SU-DHL-6 (cell line): ENCODE measurements at regions not wholly inside any gene's neighbourhood (a gene's known extent, or its start where the extent isn't known, plus 50 kb on each side); places are given as distances from the start of the nearest gene placed in this dataset.

ENCODE experiments used
- H2AFZ ChIP-seq: fragments of 200-600 bp; sonication (generic); 2 replicates; pipeline ENCODE4 v1.6.1; 2014; ENCODE audit warnings: low read depth, mild to moderate bottlenecking, moderate library complexity, mixed read lengths, antibody characterized with exemption, low read length; ENCODE audit not compliant: severe bottlenecking
- H3F3A ChIP-seq: fragments of 200-600 bp; shearing (Covaris generic); 2 replicates; pipeline ENCODE4 v1.6.0; 2016; ENCODE audit warnings: antibody characterized with exemption, mild to moderate bottlenecking; ENCODE audit not compliant: insufficient read depth
- H3K27ac ChIP-seq: fragments of 200-600 bp; sonication (generic); 2 replicates; pipeline ENCODE4 v1.5.1; 2016; ENCODE audit warnings: low read depth, mild to moderate bottlenecking, low read length, moderate library complexity, mixed read lengths
- H3K27me3 ChIP-seq: fragments of 200-600 bp; sonication (generic), shearing (Covaris generic); 2 replicates; pipeline ENCODE4 v1.6.0; 2014; ENCODE audit warnings: mild to moderate bottlenecking, low read length
- H3K36me3 ChIP-seq: fragments of 200-600 bp; sonication (generic); 2 replicates; pipeline ENCODE4 v1.6.1; 2014; ENCODE audit warnings: mild to moderate bottlenecking, low read length, mixed read lengths
- H3K4me2 ChIP-seq: fragments of 300-600, 200-600 bp; shearing (Covaris generic), sonication (generic); 2 replicates; pipeline ENCODE4 v1.6.0; 2014; ENCODE audit warnings: low read length, low read depth, mild to moderate bottlenecking; ENCODE audit not compliant: poor library complexity, severe bottlenecking
- H3K4me3 ChIP-seq: fragments of 200-600 bp; sonication (generic); 2 replicates; pipeline ENCODE4 v1.5.1; 2014; ENCODE audit warnings: antibody characterized with exemption, low read length, mild to moderate bottlenecking, mixed read lengths; ENCODE audit not compliant: insufficient read depth, poor library complexity, severe bottlenecking
- H3K79me2 ChIP-seq: fragments of 200-600 bp; sonication (generic); 2 replicates; pipeline ENCODE4 v1.6.1; 2014; ENCODE audit warnings: mild to moderate bottlenecking, low read length, moderate library complexity; ENCODE audit not compliant: insufficient read depth
- H3K9ac ChIP-seq: fragments of 200-600 bp; sonication (generic); 2 replicates; pipeline ENCODE4 v1.7.0; 2014; ENCODE audit warnings: mild to moderate bottlenecking, low read length
- H3K9me2 ChIP-seq: fragments of 200-600 bp; sonication (generic); replicated peaks from 2 replicates; pipeline ENCODE4 v1.6.1; 2014; ENCODE audit warnings: low read length; ENCODE audit not compliant: insufficient read depth
- H3K9me3 ChIP-seq: fragments of 200-600 bp; sonication (generic); 2 replicates; pipeline ENCODE4 v1.6.1; 2014; ENCODE audit warnings: low read length, mixed read lengths; ENCODE audit not compliant: insufficient read depth
- H4K20me1 ChIP-seq: fragments of 200-600 bp; sonication (generic); 2 replicates; pipeline ENCODE4 v1.6.1; 2014; ENCODE audit warnings: low read depth, mild to moderate bottlenecking, antibody characterized with exemption, low read length, moderate library complexity, mixed read lengths
- CTCF ChIP-seq: fragments of 200-600 bp; sonication (generic); IDR thresholded peaks from one replicate; pipeline ENCODE4 v1.5.1; 2017; ENCODE audit warnings: antibody characterized with exemption, mild to moderate bottlenecking, low read length, moderate library complexity; ENCODE audit not compliant: insufficient read depth, poor library complexity, severe bottlenecking
- EZH2phosphoT487 ChIP-seq: fragments of 200-600 bp; sonication (generic), shearing (Covaris generic); conservative IDR thresholded peaks from 2 replicates; pipeline ENCODE4 v1.6.1; 2018; ENCODE audit warnings: mild to moderate bottlenecking, antibody characterized with exemption, low read length, moderate library complexity, mixed read lengths

GRCh38 chr2:196291873-196292800, 120.8 kb upstream of the STK17B start:
- no peak overlapping the region for H3K4me2 ChIP-seq
- no peaks in the 10 kb centered on the region for H3F3A ChIP-seq
- H3K4me3 ChIP-seq = no peak overlapping the region
- H3K27ac ChIP-seq = no peak overlapping the region
- H3K79me2 ChIP-seq = no peaks in the 10 kb centered on the region
- H3K9me2 ChIP-seq = no peaks in the 10 kb centered on the region
- H2AFZ ChIP-seq = no peak overlapping the region
- no peaks in the 10 kb centered on the region for H3K27me3 ChIP-seq
- TF ChIP-seq CTCF (no peak), EZH2phosphoT487 (no peak)
- H3K36me3 ChIP-seq = no peaks in the 10 kb centered on the region
- H3K9ac ChIP-seq = no peak overlapping the region
- no peaks in the 10 kb centered on the region for H3K9me3 ChIP-seq
- H4K20me1 ChIP-seq = no peaks in the 10 kb centered on the region

- no peak overlapping the region for H3K27ac ChIP-seq
- H3K4me3 ChIP-seq = no peak overlapping the region
- H3K9me3 ChIP-seq = no peaks in the 10 kb centered on the region
- no peak overlapping the region for H2AFZ ChIP-seq
- no peak overlapping the region for H3K9ac ChIP-seq
- H3K27me3 ChIP-seq = no peaks in the 10 kb centered on the region
- no peaks in the 10 kb centered on the region for H3K79me2 ChIP-seq
- H3K36me3 ChIP-seq = no peaks in the 10 kb centered on the region
- H3F3A ChIP-seq = no peaks in the 10 kb centered on the region
- H3K4me2 ChIP-seq = no peak overlapping the region
- no peaks in the 10 kb centered on the region for H3K9me2 ChIP-seq
- TF ChIP-seq EZH2phosphoT487 (no peak), CTCF (no peak)
- H4K20me1 ChIP-seq = no peaks in the 10 kb centered on the region
These were observed 122.6 kb upstream of the STK17B start for GRCh38 chr2:196293751-196294515.

- Histone ChIP-seq H3K4me2 (no peak overlapping the region), H3K79me2 (no peaks in the 10 kb centered on the region), H3K36me3 (no peaks in the 10 kb centered on the region)
These were observed 123.1 kb upstream of the STK17B start for GRCh38 chr2:196294516-196294909.

More at GRCh38 chr2:196294516-196294909, 123.1 kb upstream of the STK17B start:
- Histone ChIP-seq H3K4me3 (no peak overlapping the region), H3F3A (no peaks in the 10 kb centered on the region), H3K27ac (no peak overlapping the region), H2AFZ (no peak overlapping the region), H3K9ac (no peak overlapping the region), H3K9me3 (no peaks in the 10 kb centered on the region), H4K20me1 (no peaks in the 10 kb centered on the region), H3K9me2 (no peaks in the 10 kb centered on the region), H3K27me3 (no peaks in the 10 kb centered on the region)
- TF ChIP-seq EZH2phosphoT487 = no peak
- TF ChIP-seq CTCF = no peak
